ENCODE measurements at regions not wholly inside any gene's neighbourhood (a gene's known extent, or its start where the extent isn't known, plus 50 kb on each side); places are given as distances from the start of the nearest gene placed in this dataset.

DNA sequence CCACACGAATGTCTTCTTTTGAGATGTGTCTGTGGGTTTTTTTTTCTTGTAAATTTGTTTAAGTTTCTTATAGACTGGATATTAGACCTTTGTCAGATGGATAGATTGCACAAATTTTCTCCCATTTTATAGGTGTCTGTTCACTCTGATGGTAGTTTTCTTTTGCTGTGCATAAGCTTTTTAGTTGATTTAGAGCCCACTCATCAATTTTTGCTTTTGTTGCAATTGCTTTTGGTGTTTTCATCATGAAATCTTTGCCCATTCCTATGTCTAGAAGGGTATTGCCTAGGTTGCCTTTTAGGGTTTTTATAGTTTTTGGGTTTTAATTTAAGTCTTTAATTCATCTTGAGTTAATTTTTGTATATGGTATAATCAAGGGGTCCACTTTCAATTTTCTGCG lies 57.7 kb downstream of the NKX2-2 start:
- Mint-ChIP-seq H3K27ac (no peak overlapping the region), H3K4me1 (no peaks in the 10 kb centered on the region), H3K4me3 (no peak overlapping the region), H3K27me3 (peaks cover 37 to 52% (median 46%) of the 10 kb centered on the region in 5 donors), H3K9me3 (no peaks in the 10 kb centered on the region), H3K36me3 (no peaks in the 10 kb centered on the region)
- CTCF ChIA-PET: no interaction called here
- Histone ChIP-seq H3K4me3 (ENCODE audit: low read length) (no peak overlapping the region), H3K4me1 (ENCODE audit: control insufficient read depth in 2 of 2, insufficient read depth in 2 of 2, low read length in 2 of 2) (no peaks in the 10 kb centered on the region), H3K27ac (ENCODE audit: low read depth, low read length) (no peak overlapping the region), H3K9me3 (ENCODE audit: control insufficient read depth in 2 of 3, low read length in 3 of 3) (no peaks in the 10 kb centered on the region), H3K36me3 (ENCODE audit: control insufficient read depth in 2 of 3, insufficient read depth in 3 of 3, low read length in 3 of 3) (no peaks in the 10 kb centered on the region), H3K27me3 (ENCODE audit: control insufficient read depth in 2 of 2, insufficient read depth in 2 of 2, low read length in 2 of 2) (no peaks in the 10 kb centered on the region)
- ATAC-seq: no peak
- DNase-seq: no peak
- POLR2A ChIA-PET: no interaction called here
- intact Hi-C loops (cut with micrococcal nuclease): no loop called here

DNA sequence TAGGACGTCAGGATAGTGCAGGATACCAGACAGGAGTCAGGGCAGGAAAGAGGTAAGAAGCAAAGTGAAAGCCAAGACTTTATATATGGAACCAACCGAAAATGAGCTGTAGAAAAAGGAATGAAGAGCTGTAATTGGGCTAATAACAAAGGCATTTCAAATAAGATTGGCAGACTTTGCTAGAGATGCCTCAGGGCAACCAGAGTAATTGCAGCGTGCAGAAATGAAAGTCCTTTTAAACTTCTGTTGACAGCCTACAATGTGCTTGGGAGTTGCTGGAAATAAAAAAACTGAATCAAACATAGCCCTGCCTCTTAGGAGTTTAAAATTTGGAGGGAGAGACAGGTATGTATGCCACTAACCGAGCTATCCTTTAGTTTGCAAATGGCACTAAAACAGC lies 56.4 kb upstream of the NKX2-4 start:
- H3K36me3 ChIP-seq (ENCODE audit: control insufficient read depth in 2 of 3, insufficient read depth in 3 of 3, low read length in 3 of 3): no peaks in the 10 kb centered on the region
- Mint-ChIP-seq H3K27me3 (peaks cover 33 to 52% (median 46%) of the 10 kb centered on the region in 5 donors), H3K36me3 (no peaks in the 10 kb centered on the region), H3K4me3 (no peak overlapping the region), H3K9me3 (peaks cover 0 to 2% (median 0%) of the 10 kb centered on the region in 11 donors), H3K4me1 (no peaks in the 10 kb centered on the region), H3K27ac (no peak overlapping the region)
- H3K27me3 ChIP-seq (ENCODE audit: control insufficient read depth in 2 of 2, insufficient read depth in 2 of 2, low read length in 2 of 2): no peaks in the 10 kb centered on the region
- no peaks in the 10 kb centered on the region for H3K9me3 ChIP-seq (ENCODE audit: control insufficient read depth in 2 of 3, low read length in 3 of 3)
- no peak for ATAC-seq
- no peak overlapping the region for H3K4me3 ChIP-seq (ENCODE audit: low read length)
- ChIA-PET POLR2A (no interaction called here), CTCF (no interaction called here)
- no peak for DNase-seq
- H3K27ac ChIP-seq (ENCODE audit: low read depth, low read length): no peak overlapping the region
- intact Hi-C loops (cut with micrococcal nuclease): no loop called here
- no peaks in the 10 kb centered on the region for H3K4me1 ChIP-seq (ENCODE audit: control insufficient read depth in 2 of 2, insufficient read depth in 2 of 2, low read length in 2 of 2)

DNA sequence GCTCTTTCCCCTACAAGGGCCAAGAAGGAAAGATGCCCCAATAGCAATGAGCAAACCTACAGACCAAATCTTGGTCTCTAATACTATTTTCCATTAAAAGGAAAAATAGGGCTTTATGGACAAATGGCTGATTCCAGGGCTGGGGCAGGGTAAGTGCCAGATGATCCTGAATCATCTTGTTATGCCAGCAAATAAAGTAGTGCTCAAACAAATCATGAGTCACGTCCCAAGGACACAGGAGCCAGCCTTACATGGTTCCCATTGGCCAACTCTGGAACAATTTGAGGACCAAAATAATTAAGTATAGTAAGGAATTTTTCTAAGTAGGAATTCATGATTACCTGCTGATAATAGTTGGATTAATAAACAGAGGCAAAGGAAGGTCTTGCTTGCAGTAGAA lies 53.2 kb upstream of the NKX2-4 start:
- ChIA-PET POLR2A (no interaction called here), CTCF (no interaction called here)
- H3K27me3 ChIP-seq (ENCODE audit: control insufficient read depth in 2 of 2, insufficient read depth in 2 of 2, low read length in 2 of 2): no peaks in the 10 kb centered on the region
- no peaks in the 10 kb centered on the region for H3K9me3 ChIP-seq (ENCODE audit: control insufficient read depth in 2 of 3, low read length in 3 of 3)
- H3K9me3 Mint-ChIP-seq: peaks cover 0 to 2% (median 0%) of the 10 kb centered on the region in 11 donors
- no peaks in the 10 kb centered on the region for H3K36me3 ChIP-seq (ENCODE audit: control insufficient read depth in 2 of 3, insufficient read depth in 3 of 3, low read length in 3 of 3)
- intact Hi-C loops (cut with micrococcal nuclease): no loop called here
- DNase-seq (no peak), ATAC-seq (no peak)
- no peak overlapping the region for H3K27ac Mint-ChIP-seq
- H3K36me3 Mint-ChIP-seq: no peaks in the 10 kb centered on the region
- peaks cover 25 to 44% (median 36%) of the 10 kb centered on the region in 5 donors for H3K27me3 Mint-ChIP-seq
- H3K4me3 Mint-ChIP-seq: no peak overlapping the region
- H3K4me1 ChIP-seq (ENCODE audit: control insufficient read depth in 2 of 2, insufficient read depth in 2 of 2, low read length in 2 of 2): no peaks in the 10 kb centered on the region
- H3K4me3 ChIP-seq (ENCODE audit: low read length): no peak overlapping the region
- H3K4me1 Mint-ChIP-seq: no peaks in the 10 kb centered on the region
- H3K27ac ChIP-seq (ENCODE audit: low read depth, low read length): no peak overlapping the region

Data from naive thymus-derived CD4-positive, alpha-beta T cell (primary cell).